ENCODE measurements at regions not wholly inside any gene's neighbourhood (a gene's known extent, or its start where the extent isn't known, plus 50 kb on each side); places are given as distances from the start of the nearest gene placed in this dataset.

DNA sequence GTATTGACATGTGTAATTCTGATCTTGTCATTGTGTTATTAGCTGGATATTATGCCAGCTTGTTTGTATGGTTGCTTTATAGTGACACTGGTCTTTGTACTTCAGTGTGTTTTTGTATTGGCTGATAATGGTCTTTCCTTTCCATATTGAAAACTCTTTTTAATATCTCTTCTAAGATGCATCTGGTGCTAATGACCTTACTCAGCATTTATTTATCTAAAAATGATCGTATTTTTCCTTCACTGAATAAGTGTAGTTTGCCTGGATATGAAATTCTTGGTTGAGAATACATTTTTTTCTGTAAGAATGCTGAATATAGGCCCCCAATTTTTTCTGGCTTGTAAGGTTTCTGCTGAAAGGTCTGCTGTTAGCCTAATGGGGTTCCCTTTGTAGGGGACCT lies 465.5 kb upstream of the TMPRSS15 start:
- DNase-seq (no peak), ATAC-seq (no peak)
- Mint-ChIP-seq H3K9me3 (peaks cover 10% of the 10 kb centered on the region), H3K4me1 (ENCODE audit: low read depth) (no peaks in the 10 kb centered on the region), H3K36me3 (ENCODE audit: low read depth) (no peaks in the 10 kb centered on the region), H3K4me3 (no peak overlapping the region), H3K27me3 (no peaks in the 10 kb centered on the region), H3K27ac (no peak overlapping the region)
- CTCF ChIA-PET = no interaction called here
- TF ChIP-seq, protein P1, sequence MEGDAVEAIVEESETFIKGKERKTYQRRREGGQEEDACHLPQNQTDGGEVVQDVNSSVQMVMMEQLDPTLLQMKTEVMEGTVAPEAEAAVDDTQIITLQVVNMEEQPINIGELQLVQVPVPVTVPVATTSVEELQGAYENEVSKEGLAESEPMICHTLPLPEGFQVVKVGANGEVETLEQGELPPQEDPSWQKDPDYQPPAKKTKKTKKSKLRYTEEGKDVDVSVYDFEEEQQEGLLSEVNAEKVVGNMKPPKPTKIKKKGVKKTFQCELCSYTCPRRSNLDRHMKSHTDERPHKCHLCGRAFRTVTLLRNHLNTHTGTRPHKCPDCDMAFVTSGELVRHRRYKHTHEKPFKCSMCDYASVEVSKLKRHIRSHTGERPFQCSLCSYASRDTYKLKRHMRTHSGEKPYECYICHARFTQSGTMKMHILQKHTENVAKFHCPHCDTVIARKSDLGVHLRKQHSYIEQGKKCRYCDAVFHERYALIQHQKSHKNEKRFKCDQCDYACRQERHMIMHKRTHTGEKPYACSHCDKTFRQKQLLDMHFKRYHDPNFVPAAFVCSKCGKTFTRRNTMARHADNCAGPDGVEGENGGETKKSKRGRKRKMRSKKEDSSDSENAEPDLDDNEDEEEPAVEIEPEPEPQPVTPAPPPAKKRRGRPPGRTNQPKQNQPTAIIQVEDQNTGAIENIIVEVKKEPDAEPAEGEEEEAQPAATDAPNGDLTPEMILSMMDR (IDR thresholded peaks at IDR 0.05) = no peak
- POLR2A ChIA-PET = no interaction called here
- intact Hi-C loops (cut with micrococcal nuclease) = no loop called here

DNA sequence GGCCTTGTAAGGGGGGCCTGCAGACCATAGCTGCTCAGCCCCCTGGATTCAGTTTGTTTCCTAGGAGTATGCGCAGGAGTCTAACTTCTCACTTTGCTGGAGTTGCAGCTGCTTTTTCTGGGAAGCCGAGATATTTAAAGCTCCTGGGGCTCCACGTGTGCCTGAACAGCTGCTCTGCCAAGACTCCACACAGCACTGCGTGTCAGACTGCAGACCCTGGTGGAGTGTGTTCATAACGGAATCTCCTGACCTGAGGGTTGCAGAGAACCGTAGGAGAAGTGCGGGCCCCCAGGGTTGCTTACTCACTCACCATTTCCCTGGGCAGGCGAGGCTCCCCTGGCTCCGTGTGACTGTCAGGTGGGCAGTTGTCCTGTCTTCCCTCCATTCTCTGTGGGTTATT lies 474.3 kb upstream of the TMPRSS15 start:
- Mint-ChIP-seq H3K27me3 (no peaks in the 10 kb centered on the region), H3K4me3 (no peak overlapping the region), H3K9me3 (peaks cover 3% of the 10 kb centered on the region), H3K4me1 (ENCODE audit: low read depth) (no peaks in the 10 kb centered on the region), H3K27ac (no peak overlapping the region), H3K36me3 (ENCODE audit: low read depth) (no peaks in the 10 kb centered on the region)
- ATAC-seq (no peak), DNase-seq (no peak)
- POLR2A ChIA-PET = no interaction called here
- CTCF ChIA-PET = no interaction called here
- TF ChIP-seq, protein P1 (IDR thresholded peaks at IDR 0.05) = no peak
- intact Hi-C loops (cut with micrococcal nuclease) = no loop called here

DNA sequence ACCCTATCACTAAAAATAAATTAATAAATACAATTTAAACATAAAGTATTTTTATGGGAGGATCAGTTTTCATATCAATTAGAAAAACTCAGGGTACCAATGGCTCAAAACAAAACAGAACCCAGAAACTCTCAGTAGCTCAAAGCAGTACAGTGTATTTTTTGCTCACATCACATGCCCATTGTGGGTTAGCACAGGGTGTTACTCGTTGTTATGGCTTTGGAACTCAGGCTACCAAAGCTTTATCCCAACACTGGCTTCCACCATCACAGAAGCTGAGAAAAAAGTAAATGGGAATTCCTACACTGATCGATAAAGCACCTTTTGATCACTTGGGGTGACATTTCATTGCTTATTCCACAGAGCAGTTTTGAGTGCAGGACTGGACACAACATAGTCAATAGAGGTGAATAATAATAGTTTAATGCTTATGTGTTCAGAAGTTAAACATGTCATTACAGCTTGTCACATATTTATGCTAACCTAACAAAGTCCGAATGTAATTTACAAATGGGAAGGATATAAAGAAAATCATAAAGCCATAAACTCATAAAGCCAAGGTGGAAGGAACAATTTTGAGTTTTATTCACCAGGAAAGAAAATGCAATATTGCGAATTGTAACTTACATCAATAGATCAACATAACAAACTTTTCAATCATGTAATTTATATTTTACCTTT lies 484.5 kb upstream of the TMPRSS15 start:
- intact Hi-C loops (cut with micrococcal nuclease) = no loop called here
- ChIA-PET CTCF (interaction anchor here (0.7 kb wide), 1 partner anchor 384 kb away, joined by 3 read pairs; no protein-coding TSS in a partner anchor), POLR2A (no interaction called here)
- no peak for DNase-seq
- H3K27me3 Mint-ChIP-seq = no peaks in the 10 kb centered on the region
- H3K27ac Mint-ChIP-seq = no peak overlapping the region
- no peak for ATAC-seq
- TF ChIP-seq, protein P1 (IDR thresholded peaks at IDR 0.05) = no peak
- peaks cover 14% of the 10 kb centered on the region for H3K9me3 Mint-ChIP-seq
- H3K36me3 Mint-ChIP-seq (ENCODE audit: low read depth) = no peaks in the 10 kb centered on the region
- no peaks in the 10 kb centered on the region for H3K4me1 Mint-ChIP-seq (ENCODE audit: low read depth)
- H3K4me3 Mint-ChIP-seq = no peak overlapping the region

DNA sequence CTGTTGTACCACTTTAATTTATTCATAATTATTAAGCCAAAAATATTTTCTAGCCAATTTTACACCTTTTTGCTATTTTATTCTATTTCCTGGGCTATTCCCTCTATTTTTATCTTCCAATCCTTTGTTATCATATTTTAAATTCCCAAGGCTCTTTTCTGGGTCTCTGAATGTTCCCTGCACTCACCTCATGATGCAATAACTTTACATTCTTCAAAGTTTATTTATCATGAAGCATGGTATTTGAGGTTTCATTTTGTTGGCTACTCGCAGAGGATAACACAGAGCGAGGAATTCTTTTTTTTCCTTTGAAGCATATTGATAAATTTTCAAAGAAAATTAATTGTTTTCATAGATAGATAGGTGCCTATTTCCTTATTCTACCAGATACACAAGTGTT lies 489.8 kb upstream of the TMPRSS15 start:
- ATAC-seq = no peak

DNA sequence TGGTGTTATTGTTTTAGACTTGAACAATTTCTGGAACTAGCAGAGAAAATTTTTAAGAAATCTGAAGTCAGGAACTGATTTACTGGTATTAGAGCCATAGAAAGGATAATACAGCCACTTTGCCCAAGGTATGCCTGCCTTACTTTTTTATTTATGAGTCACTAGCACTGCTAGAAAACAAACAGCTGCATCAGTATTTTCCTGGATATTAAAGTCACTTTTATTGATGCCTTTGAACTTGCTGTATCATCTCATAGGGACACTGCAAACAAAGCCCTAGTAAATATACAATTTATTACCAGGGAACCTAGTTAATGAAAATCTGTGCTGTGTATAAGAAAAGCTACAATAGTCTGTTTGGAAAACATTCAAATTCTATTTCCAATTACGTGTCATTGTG lies 490.8 kb upstream of the TMPRSS15 start:
- H3K36me3 Mint-ChIP-seq (ENCODE audit: low read depth) = no peaks in the 10 kb centered on the region
- no peak overlapping the region for H3K4me3 Mint-ChIP-seq
- no peak for ATAC-seq

More for the DNA sequence above, 489.8 kb upstream of the TMPRSS15 start:
- Mint-ChIP-seq H3K4me1 (ENCODE audit: low read depth) (no peaks in the 10 kb centered on the region), H3K27me3 (no peaks in the 10 kb centered on the region), H3K36me3 (ENCODE audit: low read depth) (no peaks in the 10 kb centered on the region), H3K9me3 (peaks cover 9% of the 10 kb centered on the region), H3K4me3 (no peak overlapping the region), H3K27ac (no peak overlapping the region)
- CTCF ChIA-PET = no interaction called here
- TF ChIP-seq, protein P1 (IDR thresholded peaks at IDR 0.05) = no peak
- DNase-seq = no peak
- intact Hi-C loops (cut with micrococcal nuclease) = no loop called here
- POLR2A ChIA-PET = no interaction called here

More for the DNA sequence above, 490.8 kb upstream of the TMPRSS15 start:
- intact Hi-C loops (cut with micrococcal nuclease) = no loop called here
- CTCF ChIA-PET = no interaction called here
- TF ChIP-seq, protein P1 (IDR thresholded peaks at IDR 0.05) = no peak
- POLR2A ChIA-PET = no interaction called here
- H3K27me3 Mint-ChIP-seq = no peaks in the 10 kb centered on the region
- no peak overlapping the region for H3K27ac Mint-ChIP-seq
- no peaks in the 10 kb centered on the region for H3K4me1 Mint-ChIP-seq (ENCODE audit: low read depth)
- H3K9me3 Mint-ChIP-seq = peaks cover 9% of the 10 kb centered on the region
- DNase-seq = no peak
